CD1c-positive myeloid dendritic cell (primary cell): ENCODE measurements at regions not wholly inside any gene's neighbourhood (a gene's known extent, or its start where the extent isn't known, plus 50 kb on each side); places are given as distances from the start of the nearest gene placed in this dataset.
"Not testable (repeated sequence)": the region's sequence is repeated elsewhere in the genome, so short reads cannot be mapped to it uniquely, and the experiment has no call there.

Experiments
- DNase-seq: peaks from one replicate; pipeline ENCODE4 v3.0.0-alpha.2; 2016; ENCODE audit errors: extremely low spot score

DNA sequence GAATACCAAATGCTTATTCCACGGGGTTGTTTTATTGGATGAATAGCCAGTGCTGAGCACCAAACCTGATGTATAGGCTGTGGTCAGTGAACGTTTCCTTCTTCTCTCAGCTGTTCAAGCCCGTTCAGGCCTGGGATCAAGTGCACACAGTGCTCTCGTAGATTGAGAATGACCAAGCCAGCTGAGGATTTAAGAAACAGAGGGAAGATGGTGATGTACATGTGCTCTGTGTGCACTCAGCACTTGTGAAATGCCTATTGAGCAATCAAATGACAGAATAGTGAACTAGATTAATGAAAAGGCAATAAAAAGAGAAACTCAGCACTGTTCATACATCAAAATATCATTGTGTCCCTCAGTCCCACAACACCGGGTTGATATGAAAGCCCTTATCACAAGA, 302.5 kb downstream of the BMPER start:
- no peak for DNase-seq

DNA sequence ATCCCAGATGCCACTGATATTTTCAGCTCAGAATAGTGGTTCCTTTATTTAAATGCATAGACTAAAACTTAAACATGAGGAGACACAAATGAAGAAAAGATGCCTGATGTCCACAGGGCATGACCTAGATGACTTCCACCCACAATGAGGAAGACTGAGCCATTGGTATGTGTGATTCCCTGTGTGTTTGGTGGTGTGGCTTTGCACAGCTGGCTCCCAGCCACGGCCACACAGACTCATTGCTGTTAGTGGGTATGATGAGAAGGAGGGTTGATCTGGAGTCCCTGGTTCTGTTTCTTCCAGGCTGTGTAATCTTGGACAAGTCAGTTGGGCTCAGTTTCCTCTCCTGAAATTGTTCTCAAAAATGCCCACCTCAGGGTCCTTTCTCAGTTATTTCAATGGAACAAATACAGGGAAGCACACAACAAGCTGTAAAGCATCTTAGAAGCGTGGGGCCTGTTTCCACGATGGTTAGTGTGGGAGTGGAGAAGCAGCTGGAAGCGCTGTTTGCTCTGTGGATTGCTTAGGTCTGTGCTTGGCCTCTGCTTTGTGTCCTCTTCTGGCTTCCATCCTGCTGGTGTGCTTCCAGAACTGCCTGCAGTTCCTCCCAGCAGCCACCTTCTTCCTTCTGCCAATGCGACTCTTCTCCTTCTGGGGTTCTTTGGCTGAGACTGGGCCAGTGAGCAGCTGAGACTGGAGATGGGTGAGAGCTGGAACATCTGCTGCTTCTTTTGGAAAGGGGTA, 303.7 kb downstream of the BMPER start:
- DNase-seq, result no peak

DNA sequence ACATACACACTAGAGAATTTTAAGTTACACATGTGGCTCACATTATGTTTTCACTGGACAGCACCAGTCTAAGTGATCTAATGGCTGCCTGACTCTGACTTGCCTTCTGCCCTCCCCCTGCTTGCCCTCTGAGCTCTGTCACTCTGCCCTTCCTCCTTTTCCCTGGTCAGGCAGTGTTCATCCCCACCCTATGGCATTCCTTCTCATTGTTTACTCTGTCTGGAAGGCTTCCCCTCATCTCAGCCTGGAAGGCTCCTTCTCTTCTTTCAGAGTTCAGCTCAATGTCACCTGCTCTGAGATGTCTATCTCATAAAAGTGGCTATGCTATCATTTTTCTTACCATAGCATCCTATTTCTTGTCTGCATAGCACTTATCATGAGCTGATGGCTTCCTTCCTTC, 305.7 kb downstream of the BMPER start:
- no peak for DNase-seq

DNA sequence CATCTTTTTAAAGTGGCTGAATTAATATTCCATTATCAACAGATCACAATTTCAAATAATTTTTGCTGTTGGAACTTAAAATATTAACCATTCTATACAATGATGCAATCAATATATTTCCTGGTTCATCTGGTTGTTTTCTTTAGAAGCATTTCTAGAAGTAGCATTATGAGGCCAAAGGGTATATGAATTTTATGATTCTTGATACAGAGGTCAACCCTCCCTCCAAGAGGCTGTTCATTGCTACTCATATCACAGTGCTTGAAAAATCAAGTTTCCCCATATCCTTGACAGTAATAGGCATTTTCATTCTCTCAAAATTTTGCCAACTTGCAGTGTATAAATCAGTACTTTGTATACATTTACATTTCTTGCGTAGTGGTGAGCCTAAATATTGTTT, 312.6 kb downstream of the BMPER start:
- no peak for DNase-seq

GRCh38 chr7:34219153-34219718, 313.9 kb downstream of the BMPER start:
- DNase-seq, result no peak

- DNase-seq, result no peak
These were observed 315.3 kb downstream of the BMPER start for GRCh38 chr7:34220506-34221185.

DNA sequence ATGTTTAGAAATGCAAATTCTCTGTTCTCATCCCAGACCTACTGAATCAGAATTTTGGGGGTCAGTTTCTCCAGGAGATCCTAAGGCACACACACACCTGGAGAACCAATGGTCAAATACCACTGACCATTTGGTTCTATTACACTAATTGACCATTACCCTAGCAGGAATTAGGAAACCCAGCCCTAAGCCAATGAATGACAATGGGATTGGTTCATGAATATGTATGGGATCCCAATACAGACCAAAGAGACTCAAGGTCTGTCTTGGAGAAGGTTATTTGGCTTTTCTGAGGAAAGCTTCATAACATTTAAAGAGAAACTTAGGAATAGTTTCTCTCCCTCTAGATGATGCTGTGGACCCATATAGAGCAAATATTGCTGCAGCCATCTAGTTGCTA, 317.0 kb downstream of the BMPER start:
- no peak for DNase-seq

GRCh38 chr7:34222722-34223121, 317.4 kb downstream of the BMPER start:
- no peak for DNase-seq

DNA sequence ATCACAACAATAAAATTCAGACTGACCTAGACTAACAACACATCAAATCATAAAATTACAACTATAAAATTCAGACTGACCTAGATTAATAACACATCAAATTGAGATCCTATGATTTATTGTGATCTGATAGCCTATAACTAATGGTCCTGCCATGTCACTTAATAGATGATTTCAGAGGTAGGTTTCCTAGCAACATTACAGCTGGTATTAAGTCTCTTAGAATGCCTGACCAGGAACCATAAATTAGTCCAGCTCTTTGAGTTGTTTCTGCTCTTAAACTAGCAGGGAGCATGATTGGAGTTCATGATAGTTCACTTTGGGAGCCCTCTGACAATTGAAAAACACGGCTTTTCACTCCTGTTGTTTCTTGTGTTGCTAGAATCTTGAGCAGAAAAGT, 318.9 kb downstream of the BMPER start:
- no peak for DNase-seq

- DNase-seq, result no peak
These were observed 319.9 kb downstream of the BMPER start for GRCh38 chr7:34225193-34225592.

- no peak for DNase-seq
These were observed 322.2 kb downstream of the BMPER start for GRCh38 chr7:34227525-34227924.

DNA sequence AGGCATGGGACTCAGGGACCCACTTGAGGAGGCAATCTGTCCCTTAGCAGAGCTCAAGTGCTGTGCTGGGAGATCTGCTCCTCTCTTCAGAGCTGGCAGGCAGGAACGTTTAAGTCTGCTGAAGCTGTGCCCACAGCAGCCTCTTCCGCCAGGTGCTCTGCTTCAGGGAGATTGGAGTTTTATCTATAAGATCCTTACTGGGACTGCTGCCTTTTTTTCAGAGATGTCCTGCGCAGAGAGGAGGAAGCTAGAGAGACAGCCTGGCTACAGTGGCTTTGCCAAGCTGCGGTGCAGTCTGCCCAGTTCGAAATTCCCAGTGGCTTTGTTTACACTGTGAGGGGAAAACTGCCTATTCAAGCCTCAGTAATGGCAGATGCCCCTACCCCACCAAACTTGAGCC, 329.8 kb downstream of the BMPER start:
- DNase-seq, result not testable (repeated sequence)

DNA sequence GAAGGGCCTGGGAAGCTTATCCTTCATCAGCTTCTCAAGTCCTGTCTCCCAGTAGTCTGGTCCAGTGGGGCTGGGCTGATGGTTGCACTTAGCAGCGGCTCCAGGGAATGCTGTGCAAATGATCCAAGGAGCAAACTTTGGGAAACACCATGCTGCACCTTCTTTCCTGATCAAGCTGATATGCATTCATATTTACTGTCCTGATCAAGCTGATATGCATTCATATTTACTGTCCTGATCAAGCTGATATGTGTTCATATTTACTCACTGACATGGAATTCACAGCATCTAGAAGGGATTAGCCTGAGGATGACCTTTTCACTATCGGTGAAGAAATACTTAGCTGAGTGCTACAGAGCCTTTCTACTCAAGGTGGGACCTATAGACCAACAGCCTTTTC, 330.7 kb downstream of the BMPER start:
- DNase-seq, result no peak

GRCh38 chr7:34236839-34237492, 331.6 kb downstream of the BMPER start:
- no peak for DNase-seq

DNA sequence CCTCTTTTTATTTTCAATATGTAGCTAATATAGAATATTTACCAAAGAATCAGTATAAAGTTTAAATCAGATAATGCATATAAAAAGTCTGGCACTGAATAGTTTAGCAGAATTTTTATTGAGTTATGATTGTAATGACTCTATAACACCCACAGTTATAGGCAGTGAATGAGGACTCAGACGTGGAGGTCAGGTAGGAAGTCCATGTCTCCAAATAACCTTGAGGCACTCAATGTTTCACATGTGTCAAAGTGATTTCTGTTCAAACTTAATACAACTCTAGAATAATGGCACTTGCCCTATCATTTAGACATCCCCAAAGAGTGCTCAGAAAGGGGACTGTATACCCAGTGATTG, 332.1 kb downstream of the BMPER start:
- no peak for DNase-seq

- no peak for DNase-seq
These were observed 335.1 kb downstream of the BMPER start for GRCh38 chr7:34240417-34240816.

DNA sequence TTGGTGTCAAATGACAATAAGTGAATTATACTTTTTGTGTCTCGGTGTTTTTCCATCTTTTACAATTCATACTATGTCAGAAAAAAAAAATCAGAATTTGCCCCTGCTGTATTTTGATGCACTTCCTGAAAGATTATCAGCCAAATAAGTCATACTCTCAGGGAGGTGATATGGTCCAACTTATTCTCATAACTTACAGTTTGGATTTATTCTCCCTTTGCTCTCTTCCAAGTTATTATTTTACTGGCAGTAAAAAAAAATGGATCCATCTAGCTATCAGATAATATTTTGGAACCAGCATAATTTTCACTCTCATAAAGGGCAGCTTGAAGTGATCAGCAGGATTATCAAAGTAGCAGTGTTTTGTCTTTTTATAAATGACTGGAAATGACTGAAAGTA, 337.1 kb downstream of the BMPER start:
- no peak for DNase-seq

DNA sequence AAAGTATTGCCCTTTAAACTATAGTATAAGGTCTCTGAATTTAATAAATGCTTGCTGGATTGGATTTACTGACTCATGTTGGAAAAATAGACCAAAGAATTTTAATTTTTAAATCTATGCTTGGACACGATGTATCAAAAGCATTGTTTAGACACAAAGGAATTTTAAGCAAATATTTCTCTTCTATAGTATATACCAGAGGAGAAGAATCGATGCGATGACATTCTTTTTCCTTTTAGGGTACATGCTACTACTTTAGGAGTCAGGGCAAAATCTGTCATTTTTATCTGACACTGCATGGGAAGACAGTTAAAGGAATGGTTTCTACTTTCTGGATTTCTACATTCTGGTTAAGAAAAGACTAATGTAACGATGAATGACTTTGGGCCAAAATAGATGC, 339.9 kb downstream of the BMPER start:
- no peak for DNase-seq

DNA sequence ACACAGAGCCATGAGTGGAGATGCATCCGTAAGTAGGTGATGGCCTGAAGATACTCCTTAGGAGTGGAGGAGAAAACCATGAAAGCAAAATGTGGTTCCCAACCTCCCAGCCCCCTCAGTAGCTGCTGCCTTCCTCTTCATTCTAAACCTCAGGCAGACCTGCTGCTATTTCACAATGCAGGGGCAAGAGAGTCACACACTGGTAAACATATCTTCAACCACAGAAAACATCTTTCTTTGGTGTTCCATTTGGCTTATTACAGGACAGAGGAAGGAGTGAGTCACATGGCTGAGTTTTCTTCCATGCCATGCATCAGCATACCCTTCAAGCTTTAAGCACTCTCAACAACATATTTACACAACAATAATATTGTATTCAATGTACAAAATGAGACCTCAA, 342.1 kb downstream of the BMPER start:
- no peak for DNase-seq

- no peak for DNase-seq
These were observed 343.9 kb downstream of the BMPER start for GRCh38 chr7:34249192-34249591.

DNA sequence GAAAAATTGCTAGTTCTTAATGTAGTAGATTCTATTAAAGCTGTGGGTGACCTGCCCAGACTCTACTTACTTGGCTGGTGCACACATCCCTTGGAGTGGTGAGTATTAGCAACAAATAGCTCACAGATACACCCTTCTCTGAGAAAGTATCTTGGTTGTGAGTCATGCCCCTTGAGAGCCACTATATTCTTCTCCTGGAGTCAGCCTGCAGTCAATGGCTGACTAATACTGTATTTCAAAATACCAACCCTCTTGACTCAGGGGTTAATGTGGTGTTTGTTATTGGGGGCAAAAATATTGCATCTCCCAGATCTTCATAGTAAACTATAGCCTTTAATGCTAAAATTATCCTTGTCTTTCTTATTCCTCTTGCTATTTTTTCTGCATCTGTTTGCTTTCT, 354.9 kb downstream of the BMPER start:
- no peak for DNase-seq

- no peak for DNase-seq
These were observed 357.8 kb downstream of the BMPER start for GRCh38 chr7:34263168-34263567.

DNA sequence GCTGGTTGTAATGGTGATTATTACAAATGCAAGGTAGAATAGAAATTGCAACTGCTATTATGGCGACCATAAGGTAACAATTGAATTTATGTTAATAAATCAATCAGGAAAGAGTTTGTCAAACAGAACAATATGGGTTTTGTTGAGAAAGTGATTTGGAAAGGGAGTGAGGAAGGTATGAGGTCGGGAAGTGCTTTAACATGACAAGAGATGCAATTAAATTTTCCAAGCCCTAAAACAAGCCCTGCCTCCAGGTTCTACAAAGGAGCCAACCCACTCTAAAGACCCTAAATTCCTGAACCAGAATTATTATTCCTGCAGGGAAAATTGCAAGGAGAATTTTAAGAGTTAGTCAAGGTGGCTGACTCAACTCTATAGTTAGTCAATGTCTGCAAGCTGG, 363.7 kb downstream of the BMPER start:
- DNase-seq, result no peak
